Neural cell (in vitro differentiated cells): ENCODE measurements at regions not wholly inside any gene's neighbourhood (a gene's known extent, or its start where the extent isn't known, plus 50 kb on each side); places are given as distances from the start of the nearest gene placed in this dataset.

Experiments used
- H2AFZ ChIP-seq: fragments of 200-600, 300-800 bp; sonication (generic), shearing (Covaris generic); 2 replicates; pipeline ENCODE4 v1.6.0; 2014; ENCODE audit warnings: low read depth, mild to moderate bottlenecking, antibody characterized with exemption, low read length, moderate library complexity
- H3F3A ChIP-seq: fragments of 200-600 bp; shearing (Covaris generic); 2 replicates; pipeline ENCODE4 v1.6.1; 2016; ENCODE audit warnings: mild to moderate bottlenecking, moderate library complexity, mixed read lengths, antibody characterized with exemption, low read length; ENCODE audit not compliant: insufficient read depth, poor library complexity, severe bottlenecking
- H3K27ac ChIP-seq: fragments of 200-600, 300-800 bp; sonication (generic), shearing (Covaris generic); 2 replicates; pipeline ENCODE4 v1.5.1; 2014; ENCODE audit warnings: mild to moderate bottlenecking, low read length, moderate library complexity
- H3K27me3 ChIP-seq: fragments of 300-800, 200-600 bp; sonication (generic), shearing (Covaris generic); 2 replicates; pipeline ENCODE4 v1.6.0; 2014; ENCODE audit warnings: mild to moderate bottlenecking, low read depth, low read length, moderate library complexity; ENCODE audit not compliant: insufficient read depth
- H3K36me3 ChIP-seq: fragments of 300-800, 200-600 bp; sonication (generic), shearing (Covaris generic); 2 replicates; pipeline ENCODE4 v1.5.1; 2014; ENCODE audit warnings: mild to moderate bottlenecking, antibody characterized with exemption, low read length, moderate library complexity; ENCODE audit not compliant: insufficient read depth
- H3K4me2 ChIP-seq: fragments of 300-800, 200-600 bp; sonication (generic), shearing (Covaris generic); 2 replicates; pipeline ENCODE4 v1.6.0; 2014; ENCODE audit warnings: mild to moderate bottlenecking, low read length
- H3K4me3 ChIP-seq: fragments of 300-800, 200-600 bp; sonication (generic), shearing (Covaris generic); 2 replicates; pipeline ENCODE4 v1.5.1; 2014; ENCODE audit warnings: mild to moderate bottlenecking, low read length, moderate library complexity
- H3K79me2 ChIP-seq: fragments of 200-600 bp; shearing (Covaris generic); replicated peaks from 2 replicates; pipeline ENCODE4 v1.6.0; 2014; ENCODE audit warnings: mild to moderate bottlenecking, low read length, moderate library complexity; ENCODE audit not compliant: insufficient read depth
- H3K9ac ChIP-seq: fragments of 300-800, 200-600 bp; sonication (generic), shearing (Covaris generic); 2 replicates; pipeline ENCODE4 v1.6.1; 2016; ENCODE audit warnings: mild to moderate bottlenecking, low read length, mixed read lengths
- H3K9me2 ChIP-seq: fragments of 200-600 bp; shearing (Covaris generic); 2 replicates; pipeline ENCODE4 v1.6.1; 2016; ENCODE audit warnings: mild to moderate bottlenecking, low read length, mixed read lengths; ENCODE audit not compliant: insufficient read depth
- H3K9me3 ChIP-seq: fragments of 200-600, 300-800 bp; sonication (generic), shearing (Covaris generic); 2 replicates; pipeline ENCODE4 v1.6.1; 2016; ENCODE audit warnings: mild to moderate bottlenecking, mixed run types, low read length, moderate library complexity, mixed read lengths
- H4K20me1 ChIP-seq: fragments of 200-600 bp; shearing (Covaris generic); 2 replicates; pipeline ENCODE4 v1.6.1; 2016; ENCODE audit warnings: mild to moderate bottlenecking, mixed run types; ENCODE audit not compliant: insufficient read depth
- CTCF ChIP-seq: fragments of 450-650 bp; IDR thresholded peaks from 2 replicates; pipeline ENCODE4 v1.5.1; 2014; ENCODE audit warnings: antibody characterized with exemption, mild to moderate bottlenecking, moderate library complexity; ENCODE audit not compliant: poor library complexity, severe bottlenecking
- EP300 ChIP-seq: fragments of 450-650 bp; conservative IDR thresholded peaks from 2 replicates; pipeline ENCODE4 v1.6.1; 2014; ENCODE audit warnings: antibody characterized with exemption, mild to moderate bottlenecking, moderate library complexity; ENCODE audit not compliant: poor library complexity, severe bottlenecking
- EZH2 ChIP-seq: fragments of 200-600, 300-800 bp; shearing (Covaris generic), sonication (generic); IDR thresholded peaks from 2 replicates; pipeline ENCODE4 v1.6.1; 2014; ENCODE audit warnings: antibody characterized with exemption, low read length, borderline replicate concordance, mild to moderate bottlenecking; ENCODE audit not compliant: insufficient read depth, poor library complexity, severe bottlenecking
- MXI1 ChIP-seq: fragments of 450-650 bp; conservative IDR thresholded peaks from 2 replicates; pipeline ENCODE4 v1.6.1; 2014; ENCODE audit warnings: antibody characterized with exemption, mild to moderate bottlenecking; ENCODE audit not compliant: poor library complexity, severe bottlenecking
- POLR2AphosphoS5 ChIP-seq: IDR thresholded peaks from 2 replicates; pipeline ENCODE4 v1.6.1; 2012
- RAD21 ChIP-seq: fragments of 450-650 bp; conservative IDR thresholded peaks from 2 replicates; pipeline ENCODE4 v1.6.1; 2014; ENCODE audit warnings: antibody characterized with exemption, mild to moderate bottlenecking, moderate library complexity
- REST ChIP-seq: IDR thresholded peaks from 2 replicates; pipeline ENCODE4 v1.6.1; 2012; ENCODE audit warnings: borderline replicate concordance
- SMC3 ChIP-seq: fragments of 450-650 bp; conservative IDR thresholded peaks from 2 replicates; pipeline ENCODE4 v1.6.1; 2014; ENCODE audit warnings: antibody characterized with exemption, mild to moderate bottlenecking, moderate library complexity; ENCODE audit not compliant: poor library complexity
- TAF1 ChIP-seq: IDR thresholded peaks from 2 replicates; pipeline ENCODE4 v1.6.1; 2012; ENCODE audit warnings: low read depth

- Histone ChIP-seq H3K4me2 (no peak overlapping the region), H3K79me2 (no peaks in the 10 kb centered on the region), H3K4me3 (no peak overlapping the region), H3K9me2 (no peaks in the 10 kb centered on the region), H3F3A (no peaks in the 10 kb centered on the region), H3K27ac (peak overlapping the region; percentile 12), H3K27me3 (no peaks in the 10 kb centered on the region), H3K36me3 (no peaks in the 10 kb centered on the region), H3K9me3 (no peaks in the 10 kb centered on the region), H3K9ac (no peak overlapping the region), H2AFZ (no peak overlapping the region), H4K20me1 (no peaks in the 10 kb centered on the region)
- TF ChIP-seq EP300 (peak; percentile 12), EZH2 (no peak), RAD21 (no peak)
Observed at GRCh38 chr2:122478117-122478516, 722.7 kb downstream of the TSN start.

GRCh38 chr2:122478771-122479170 lies 723.3 kb downstream of the TSN start:
- H2AFZ ChIP-seq: no peak overlapping the region
- H3K4me2 ChIP-seq: no peak overlapping the region
- TF ChIP-seq REST: no peak
- TF ChIP-seq SMC3: no peak
- no peak for TF ChIP-seq POLR2AphosphoS5
- no peak for TF ChIP-seq EP300
- TF ChIP-seq RAD21: no peak
- TF ChIP-seq EZH2: no peak
- TF ChIP-seq CTCF: no peak
- H3F3A ChIP-seq: no peaks in the 10 kb centered on the region
- H3K27me3 ChIP-seq: no peaks in the 10 kb centered on the region
- no peaks in the 10 kb centered on the region for H3K36me3 ChIP-seq
- no peak overlapping the region for H3K9ac ChIP-seq
- H3K9me2 ChIP-seq: no peaks in the 10 kb centered on the region
- no peaks in the 10 kb centered on the region for H3K9me3 ChIP-seq
- no peaks in the 10 kb centered on the region for H3K79me2 ChIP-seq
- no peaks in the 10 kb centered on the region for H4K20me1 ChIP-seq
- H3K4me3 ChIP-seq: no peak overlapping the region
- no peak overlapping the region for H3K27ac ChIP-seq

- Histone ChIP-seq H3K9me3 (no peaks in the 10 kb centered on the region), H3F3A (no peaks in the 10 kb centered on the region), H4K20me1 (no peaks in the 10 kb centered on the region), H3K4me2 (no peak overlapping the region), H3K79me2 (no peaks in the 10 kb centered on the region), H3K9me2 (no peaks in the 10 kb centered on the region), H3K36me3 (no peaks in the 10 kb centered on the region), H3K27me3 (no peaks in the 10 kb centered on the region), H3K9ac (no peak overlapping the region), H2AFZ (no peak overlapping the region), H3K4me3 (no peak overlapping the region), H3K27ac (no peak overlapping the region)
- TF ChIP-seq REST (no peak), SMC3 (no peak), EZH2 (no peak), EP300 (no peak), POLR2AphosphoS5 (no peak), TAF1 (no peak), CTCF (no peak), MXI1 (no peak), RAD21 (no peak)
Observed at GRCh38 chr2:122480501-122481243, 725.2 kb downstream of the TSN start.
